Osteocyte (in vitro differentiated cells): ENCODE measurements at regions not wholly inside any gene's neighbourhood (a gene's known extent, or its start where the extent isn't known, plus 50 kb on each side); places are given as distances from the start of the nearest gene placed in this dataset.
"Not testable (repeated sequence)": the region's sequence is repeated elsewhere in the genome, so short reads cannot be mapped to it uniquely, and the experiment has no call there.

Source experiments
- DNase-seq: peaks from one replicate; pipeline ENCODE4 v3.0.0; 2021; ENCODE audit warnings: mixed read lengths; ENCODE audit not compliant: unreplicated experiment; ENCODE audit errors: extremely low spot score
- H3K27ac Mint-ChIP-seq: one replicate; pipeline ENCODE4 v1.8.0; 2021; ENCODE audit warnings: mild to moderate bottlenecking, mixed read lengths; ENCODE audit not compliant: unreplicated experiment
- H3K27me3 Mint-ChIP-seq: one replicate; pipeline ENCODE4 v1.8.0; 2021; ENCODE audit warnings: mixed read lengths; ENCODE audit not compliant: unreplicated experiment
- H3K36me3 Mint-ChIP-seq: one replicate; pipeline ENCODE4 v1.8.0; 2021; ENCODE audit warnings: mixed read lengths; ENCODE audit not compliant: unreplicated experiment
- H3K4me1 Mint-ChIP-seq: one replicate; pipeline ENCODE4 v1.8.0; 2021; ENCODE audit warnings: mixed read lengths; ENCODE audit not compliant: unreplicated experiment
- H3K4me3 Mint-ChIP-seq: one replicate; pipeline ENCODE4 v1.8.0; 2021; ENCODE audit warnings: mild to moderate bottlenecking, moderate library complexity, mixed read lengths; ENCODE audit not compliant: unreplicated experiment
- H3K9me3 Mint-ChIP-seq: one replicate; pipeline ENCODE4 v1.8.0; 2021; ENCODE audit warnings: mixed read lengths; ENCODE audit not compliant: unreplicated experiment
- TF ChIP-seq, protein P1 (sequence below): fragments of 200-600 bp; sonication (generic); IDR thresholded peaks from 2 replicates; pipeline ENCODE4 v1.5.0; 2021; ENCODE audit warnings: antibody characterized with exemption, mild to moderate bottlenecking, moderate library complexity

DNA sequence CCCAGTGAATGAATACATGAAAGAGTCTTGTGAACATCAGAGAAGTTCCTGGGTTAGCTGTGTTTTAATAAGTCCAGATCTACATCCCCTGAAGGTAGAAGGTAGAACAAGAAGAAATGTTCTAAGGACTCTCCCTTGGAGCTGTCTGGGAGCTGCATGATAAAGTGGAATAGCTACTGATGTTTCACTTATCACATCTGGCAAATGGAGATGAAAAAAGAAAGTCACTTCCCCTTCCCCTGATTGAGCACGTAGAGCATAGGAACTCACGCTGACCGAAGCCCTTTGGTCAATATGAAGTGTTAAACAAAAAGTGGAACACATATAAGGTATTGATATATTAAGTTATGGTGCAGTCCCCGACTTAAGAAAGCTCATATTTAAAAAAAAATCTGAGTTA, 53.2 kb upstream of the PARP1 start:
- Mint-ChIP-seq H3K36me3 (no peaks in the 10 kb centered on the region), H3K27me3 (peaks cover 20% of the 10 kb centered on the region), H3K4me1 (no peaks in the 10 kb centered on the region), H3K4me3 (no peak overlapping the region), H3K9me3 (peaks cover 17% of the 10 kb centered on the region), H3K27ac (no peak overlapping the region)
- TF ChIP-seq, protein P1, sequence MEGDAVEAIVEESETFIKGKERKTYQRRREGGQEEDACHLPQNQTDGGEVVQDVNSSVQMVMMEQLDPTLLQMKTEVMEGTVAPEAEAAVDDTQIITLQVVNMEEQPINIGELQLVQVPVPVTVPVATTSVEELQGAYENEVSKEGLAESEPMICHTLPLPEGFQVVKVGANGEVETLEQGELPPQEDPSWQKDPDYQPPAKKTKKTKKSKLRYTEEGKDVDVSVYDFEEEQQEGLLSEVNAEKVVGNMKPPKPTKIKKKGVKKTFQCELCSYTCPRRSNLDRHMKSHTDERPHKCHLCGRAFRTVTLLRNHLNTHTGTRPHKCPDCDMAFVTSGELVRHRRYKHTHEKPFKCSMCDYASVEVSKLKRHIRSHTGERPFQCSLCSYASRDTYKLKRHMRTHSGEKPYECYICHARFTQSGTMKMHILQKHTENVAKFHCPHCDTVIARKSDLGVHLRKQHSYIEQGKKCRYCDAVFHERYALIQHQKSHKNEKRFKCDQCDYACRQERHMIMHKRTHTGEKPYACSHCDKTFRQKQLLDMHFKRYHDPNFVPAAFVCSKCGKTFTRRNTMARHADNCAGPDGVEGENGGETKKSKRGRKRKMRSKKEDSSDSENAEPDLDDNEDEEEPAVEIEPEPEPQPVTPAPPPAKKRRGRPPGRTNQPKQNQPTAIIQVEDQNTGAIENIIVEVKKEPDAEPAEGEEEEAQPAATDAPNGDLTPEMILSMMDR: no peak
- no peak for DNase-seq

DNA sequence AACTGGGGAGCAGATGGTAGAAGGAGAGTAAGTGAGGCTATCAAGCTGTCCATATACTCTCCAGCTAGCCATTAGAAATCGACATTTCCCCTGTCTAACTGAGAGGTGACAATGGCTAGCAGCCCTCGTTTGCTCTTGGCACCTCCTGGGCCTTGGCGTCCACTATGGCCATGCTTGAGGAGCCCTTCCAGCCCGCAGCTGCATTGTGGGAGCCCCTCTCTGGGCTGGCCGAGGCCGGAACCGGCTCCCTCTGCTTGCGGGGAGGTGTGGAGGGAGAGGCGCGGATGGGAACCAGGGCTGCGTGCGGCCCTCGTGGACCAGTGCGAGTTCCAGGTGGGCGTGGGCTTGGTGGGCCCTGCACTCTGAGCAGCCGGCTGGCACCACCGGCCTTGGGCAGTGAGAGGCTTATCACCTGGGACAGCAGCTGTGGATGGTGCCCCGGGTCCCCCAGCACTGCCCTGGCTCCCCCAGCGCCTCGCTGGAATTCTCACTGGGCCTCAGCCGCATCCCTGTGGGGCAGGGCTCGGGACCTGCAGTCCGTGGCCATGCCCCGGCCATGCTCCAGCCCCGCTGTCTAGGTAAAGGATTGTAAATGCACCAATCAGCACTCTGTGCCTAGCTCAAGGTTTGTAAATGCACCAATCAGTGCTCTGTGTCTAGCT, 56.2 kb upstream of the PARP1 start:
- Mint-ChIP-seq H3K9me3 (peaks cover 13% of the 10 kb centered on the region), H3K36me3 (no peaks in the 10 kb centered on the region), H3K4me1 (no peaks in the 10 kb centered on the region), H3K27ac (no peak overlapping the region), H3K4me3 (no peak overlapping the region), H3K27me3 (peaks cover 32% of the 10 kb centered on the region)
- no peak for DNase-seq
- TF ChIP-seq, protein P1: no peak

- H3K4me1 Mint-ChIP-seq, H3K27ac Mint-ChIP-seq, DNase-seq, H3K4me3 Mint-ChIP-seq, H3K36me3 Mint-ChIP-seq: not testable (repeated sequence)
- Mint-ChIP-seq H3K27me3 (peaks cover 34% of the 10 kb centered on the region), H3K9me3 (peaks cover 12% of the 10 kb centered on the region)
These were observed 56.7 kb upstream of the PARP1 start for GRCh38 chr1:226464587-226464971.

- H3K27me3 Mint-ChIP-seq: peaks cover 36% of the 10 kb centered on the region
- H3K27ac Mint-ChIP-seq: no peak overlapping the region
- TF ChIP-seq, protein P1: no peak
- H3K9me3 Mint-ChIP-seq: peaks cover 12% of the 10 kb centered on the region
- no peak overlapping the region for H3K4me3 Mint-ChIP-seq
- H3K4me1 Mint-ChIP-seq: no peaks in the 10 kb centered on the region
- no peaks in the 10 kb centered on the region for H3K36me3 Mint-ChIP-seq
- DNase-seq: no peak
These were observed 58.4 kb upstream of the PARP1 start for GRCh38 chr1:226466296-226466695.

GRCh38 chr1:226467443-226467842, 59.5 kb upstream of the PARP1 start:
- H3K27me3 Mint-ChIP-seq: peaks cover 38% of the 10 kb centered on the region
- peaks cover 8% of the 10 kb centered on the region for H3K9me3 Mint-ChIP-seq
- DNase-seq: no peak
- TF ChIP-seq, protein P1: no peak
- H3K4me1 Mint-ChIP-seq: no peaks in the 10 kb centered on the region
- H3K27ac Mint-ChIP-seq: no peak overlapping the region
- no peaks in the 10 kb centered on the region for H3K36me3 Mint-ChIP-seq
- H3K4me3 Mint-ChIP-seq: no peak overlapping the region
